ENCODE measurements at regions not wholly inside any gene's neighbourhood (a gene's known extent, or its start where the extent isn't known, plus 50 kb on each side); places are given as distances from the start of the nearest gene placed in this dataset.
A peak's percentile ranks its signal among the peaks of the same experiment; 100 is the strongest.

DNA sequence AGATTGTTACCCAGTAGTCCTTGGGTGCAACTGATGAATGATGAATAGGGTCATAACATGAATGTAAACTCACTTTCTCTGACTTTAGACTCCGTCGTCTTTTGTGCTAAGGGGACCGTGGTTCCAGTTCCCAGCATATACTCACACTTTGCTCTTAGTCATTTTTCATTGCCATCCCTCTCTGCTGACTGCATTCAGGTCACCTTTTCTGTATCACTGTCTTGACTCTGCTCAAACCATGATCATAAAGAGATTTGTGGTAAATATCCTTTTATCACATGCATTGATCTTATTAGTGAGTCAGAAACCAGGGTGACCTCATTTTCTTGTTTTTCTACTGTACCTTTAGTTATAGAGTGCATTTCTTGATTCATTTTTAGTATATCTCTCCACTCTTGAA lies 141.1 kb upstream of the AGR3 start:
- no peak overlapping the region for H3K4me3 ChIP-seq
- H3K4me1 ChIP-seq: no peaks in the 10 kb centered on the region
- no peaks in the 10 kb centered on the region for H3K36me3 ChIP-seq
- no peaks in the 10 kb centered on the region for H3K9me3 ChIP-seq
- intact Hi-C loops (cut with DNase I): no loop called here
- H3K27me3 ChIP-seq: no peaks in the 10 kb centered on the region
- no peak for DNase-seq
- no peak for ATAC-seq
- TF ChIP-seq, protein P1, sequence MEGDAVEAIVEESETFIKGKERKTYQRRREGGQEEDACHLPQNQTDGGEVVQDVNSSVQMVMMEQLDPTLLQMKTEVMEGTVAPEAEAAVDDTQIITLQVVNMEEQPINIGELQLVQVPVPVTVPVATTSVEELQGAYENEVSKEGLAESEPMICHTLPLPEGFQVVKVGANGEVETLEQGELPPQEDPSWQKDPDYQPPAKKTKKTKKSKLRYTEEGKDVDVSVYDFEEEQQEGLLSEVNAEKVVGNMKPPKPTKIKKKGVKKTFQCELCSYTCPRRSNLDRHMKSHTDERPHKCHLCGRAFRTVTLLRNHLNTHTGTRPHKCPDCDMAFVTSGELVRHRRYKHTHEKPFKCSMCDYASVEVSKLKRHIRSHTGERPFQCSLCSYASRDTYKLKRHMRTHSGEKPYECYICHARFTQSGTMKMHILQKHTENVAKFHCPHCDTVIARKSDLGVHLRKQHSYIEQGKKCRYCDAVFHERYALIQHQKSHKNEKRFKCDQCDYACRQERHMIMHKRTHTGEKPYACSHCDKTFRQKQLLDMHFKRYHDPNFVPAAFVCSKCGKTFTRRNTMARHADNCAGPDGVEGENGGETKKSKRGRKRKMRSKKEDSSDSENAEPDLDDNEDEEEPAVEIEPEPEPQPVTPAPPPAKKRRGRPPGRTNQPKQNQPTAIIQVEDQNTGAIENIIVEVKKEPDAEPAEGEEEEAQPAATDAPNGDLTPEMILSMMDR (IDR thresholded peaks at IDR 0.05): no peak
- no peak overlapping the region for H3K27ac ChIP-seq

DNA sequence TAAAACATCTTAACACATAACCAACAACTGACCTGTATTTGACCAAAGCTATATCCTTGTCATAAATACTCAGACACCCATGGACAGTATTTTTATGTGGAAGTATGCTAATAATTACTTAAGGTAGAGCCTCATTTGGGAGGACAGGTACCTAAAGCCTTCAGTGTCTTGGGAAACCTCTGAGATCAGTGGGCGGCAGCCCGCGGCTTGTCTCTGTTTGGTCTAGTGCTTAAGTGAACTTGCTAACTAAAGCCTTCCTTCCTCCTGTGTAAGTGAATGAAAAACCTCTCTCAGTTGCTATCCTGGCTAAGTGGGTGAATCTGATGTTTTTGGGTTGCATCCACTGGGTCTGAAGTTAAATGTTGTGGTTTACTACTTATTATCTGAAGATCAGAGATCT lies 144.5 kb upstream of the AGR3 start:
- ATAC-seq: peak; percentile 64
- Histone ChIP-seq H3K27me3 (no peaks in the 10 kb centered on the region), H3K9me3 (no peaks in the 10 kb centered on the region), H3K36me3 (no peaks in the 10 kb centered on the region), H3K4me1 (peaks cover 4% of the 10 kb centered on the region), H3K27ac (no peak overlapping the region), H3K4me3 (no peak overlapping the region)
- intact Hi-C loops (cut with DNase I): no loop called here
- DNase-seq: peak; percentile 67
- TF ChIP-seq, protein P1 (IDR thresholded peaks at IDR 0.05): no peak

DNA sequence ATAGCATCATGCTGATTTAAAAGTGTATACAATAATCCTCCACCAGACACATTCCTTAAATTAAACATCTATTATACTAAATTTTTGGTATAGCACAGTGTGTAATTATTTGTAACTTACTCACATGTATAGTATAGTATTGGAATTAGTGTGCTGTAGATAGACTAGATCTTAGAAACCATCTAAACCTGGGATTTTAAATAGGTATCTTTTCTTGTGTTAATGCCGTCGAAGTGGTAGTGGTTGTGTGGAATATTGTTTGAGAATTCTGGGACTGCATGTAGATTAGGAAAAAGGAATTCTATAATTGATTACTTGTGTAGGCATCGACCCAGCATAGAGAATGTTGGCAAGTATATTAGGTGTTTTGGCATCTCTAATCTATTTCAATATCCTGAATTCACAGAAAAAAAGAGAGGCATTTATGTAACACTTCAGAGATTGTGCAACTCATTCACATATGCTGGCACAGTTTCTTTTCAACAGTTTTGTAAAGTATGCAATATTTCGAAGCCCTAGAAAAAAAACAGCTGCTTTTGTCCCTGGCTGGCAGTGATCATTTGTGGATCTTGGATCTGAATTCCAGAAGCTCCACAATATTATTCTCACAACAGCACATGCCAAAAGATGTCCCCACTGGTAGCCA lies 145.5 kb upstream of the AGR3 start:
- Histone ChIP-seq H3K36me3 (no peaks in the 10 kb centered on the region), H3K4me3 (no peak overlapping the region), H3K4me1 (peaks cover 4% of the 10 kb centered on the region), H3K9me3 (no peaks in the 10 kb centered on the region), H3K27me3 (no peaks in the 10 kb centered on the region), H3K27ac (no peak overlapping the region)
- ATAC-seq: peak; percentile 38
- intact Hi-C loops (cut with DNase I): no loop called here
- TF ChIP-seq, protein P1 (IDR thresholded peaks at IDR 0.05): no peak
- DNase-seq: no peak

DNA sequence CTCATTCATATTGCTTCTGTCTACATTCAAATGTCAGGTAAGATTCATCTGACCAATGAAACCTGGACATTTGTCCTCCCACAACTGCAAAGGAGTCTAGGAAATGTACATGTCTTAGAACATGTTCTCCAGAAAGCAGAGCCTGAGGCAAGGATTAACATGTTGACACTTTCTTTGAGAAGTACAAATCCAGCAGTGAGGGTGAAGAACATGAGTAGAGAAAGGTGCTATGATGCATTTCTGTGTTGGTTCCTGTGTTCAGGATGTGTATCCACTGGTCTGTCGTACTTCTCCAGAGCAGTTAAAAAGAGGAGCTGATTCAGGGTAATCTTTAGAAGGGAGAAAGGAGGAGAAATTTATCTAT lies 146.0 kb upstream of the AGR3 start:
- ATAC-seq (no peak), DNase-seq (no peak)
- no peak overlapping the region for H3K4me3 ChIP-seq
- H3K36me3 ChIP-seq: no peaks in the 10 kb centered on the region
- TF ChIP-seq, protein P1 (IDR thresholded peaks at IDR 0.05): no peak
- intact Hi-C loops (cut with DNase I): no loop called here
- no peak overlapping the region for H3K27ac ChIP-seq
- H3K27me3 ChIP-seq: no peaks in the 10 kb centered on the region
- H3K4me1 ChIP-seq: peaks cover 4% of the 10 kb centered on the region
- no peaks in the 10 kb centered on the region for H3K9me3 ChIP-seq

DNA sequence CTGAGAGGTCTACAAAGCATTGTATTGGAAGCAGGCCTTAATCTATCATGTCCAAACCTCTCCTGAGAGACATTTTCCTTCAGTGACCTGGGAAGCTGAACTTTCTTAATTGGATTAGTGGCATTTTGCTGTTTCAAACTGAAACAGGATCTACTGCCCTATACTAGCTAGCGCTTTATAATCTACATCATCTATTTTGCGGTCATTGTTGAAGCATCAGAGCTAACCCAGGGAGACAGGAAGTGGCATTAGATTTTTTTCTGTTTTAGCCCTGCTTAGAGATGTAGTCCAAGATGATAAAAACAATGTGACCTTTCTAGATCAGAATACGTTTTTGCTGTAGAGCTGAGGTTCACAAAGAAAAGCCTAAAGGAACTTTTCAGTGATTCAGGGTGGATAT lies 147.4 kb upstream of the AGR3 start:
- no peak for DNase-seq
- TF ChIP-seq, protein P1 (IDR thresholded peaks at IDR 0.05): no peak
- no peaks in the 10 kb centered on the region for H3K9me3 ChIP-seq
- peak; percentile 63 for ATAC-seq
- intact Hi-C loops (cut with DNase I): no loop called here
- H3K4me3 ChIP-seq: no peak overlapping the region
- no peaks in the 10 kb centered on the region for H3K36me3 ChIP-seq
- peaks cover 4% of the 10 kb centered on the region for H3K4me1 ChIP-seq
- H3K27me3 ChIP-seq: no peaks in the 10 kb centered on the region
- H3K27ac ChIP-seq: no peak overlapping the region

DNA sequence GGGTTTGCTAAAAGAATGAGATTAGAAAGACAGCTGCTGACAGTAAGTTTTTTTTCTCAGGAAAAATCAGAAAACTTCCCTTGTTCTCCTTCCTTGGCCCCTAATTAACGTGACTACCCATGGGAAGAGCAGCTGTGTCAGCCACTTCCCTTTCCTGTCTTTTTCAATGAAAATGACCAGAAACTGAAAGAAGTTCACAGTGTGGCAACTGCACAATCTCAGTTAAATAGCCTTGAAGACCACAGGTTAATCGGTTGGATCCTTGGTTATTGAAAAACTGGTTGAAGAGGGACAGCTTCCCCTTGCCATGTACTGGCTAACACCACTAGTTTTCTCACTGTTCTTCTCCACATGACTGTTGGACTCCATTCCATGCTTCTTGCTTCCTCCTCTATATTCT lies 148.8 kb upstream of the AGR3 start:
- Histone ChIP-seq H3K4me1 (peaks cover 4% of the 10 kb centered on the region), H3K27ac (no peak overlapping the region), H3K4me3 (no peak overlapping the region), H3K27me3 (no peaks in the 10 kb centered on the region), H3K36me3 (no peaks in the 10 kb centered on the region), H3K9me3 (no peaks in the 10 kb centered on the region)
- ATAC-seq (peak; percentile 38), DNase-seq (no peak)
- intact Hi-C loops (cut with DNase I): no loop called here
- TF ChIP-seq, protein P1 (IDR thresholded peaks at IDR 0.05): no peak
